Gastroesophageal sphincter (tissue), 4 donors: ENCODE measurements at regions not wholly inside any gene's neighbourhood (a gene's known extent, or its start where the extent isn't known, plus 50 kb on each side); places are given as distances from the start of the nearest gene placed in this dataset.

Experiments
- ATAC-seq: fragments of 150-250 bp; one replicate; pipeline ENCODE4 v1.9.1; 2016; ENCODE audit warnings: mild to moderate bottlenecking, moderate library complexity
- H3K27ac ChIP-seq, 4 donors: fragments of 200-600 bp; sonication (generic) in 3 of 4; 1 replicate in 3 of 4; 2 replicates in 1 of 4; pipeline ENCODE4 v1.5.1; 2016 to 2019
- H3K27me3 ChIP-seq: fragments of 200-600 bp; sonication (generic); one replicate; pipeline ENCODE4 v1.5.1; 2019
- H3K36me3 ChIP-seq, 2 donors: fragments of 200-600 bp; sonication (generic); one replicate each; pipeline ENCODE4 v1.5.1; 2019; ENCODE audit warnings: control low read depth in 1 of 2
- H3K4me1 ChIP-seq, 3 donors: fragments of 200-600 bp; sonication (generic); 1 replicate in 2 of 3; 2 replicates in 1 of 3; pipeline ENCODE4 v1.5.1; 2016 to 2019; ENCODE audit warnings: control low read depth in 2 of 3
- H3K4me3 ChIP-seq, 2 donors: fragments of 200-600 bp; sonication (generic); one replicate each; pipeline ENCODE4 v1.5.1; 2019; ENCODE audit warnings: mild to moderate bottlenecking in 1 of 2, moderate library complexity in 1 of 2
- H3K9me3 ChIP-seq, 3 donors: fragments of 200-600 bp; sonication (generic); one replicate each; pipeline ENCODE4 v1.5.1; 2017 to 2019; ENCODE audit warnings: control low read depth in 2 of 3
- CTCF ChIP-seq, 4 experiments: fragments of 200-600 bp in 2 of 4; fragments of 450-650 bp in 2 of 4; sonication (generic) in 1 of 4; IDR thresholded peaks; one replicate each; pipeline ENCODE4 v1.5.1; 2017 to 2019; ENCODE audit warnings: antibody characterized with exemption in 4 of 4, mild to moderate bottlenecking in 2 of 4, moderate library complexity in 2 of 4
- EP300 ChIP-seq: sonication (generic); formaldehyde crosslinking; IDR thresholded peaks from one replicate; pipeline ENCODE4 v1.6.1; 2017; ENCODE audit warnings: antibody characterized with exemption, mild to moderate bottlenecking
- POLR2A ChIP-seq, 2 donors: fragments of 450-650 bp; IDR thresholded peaks; one replicate each; pipeline ENCODE4 v1.6.1; 2017; ENCODE audit warnings: antibody characterized with exemption in 2 of 2, mild to moderate bottlenecking in 2 of 2, moderate library complexity in 1 of 2
- POLR2AphosphoS5 ChIP-seq: sonication (generic); formaldehyde crosslinking; IDR thresholded peaks from one replicate; pipeline ENCODE4 v1.6.1; 2017; ENCODE audit warnings: antibody characterized with exemption
- WGBS, 2 donors: methylation state at CpG; one replicate each; pipeline ENCODE4 v1.1.5; 2018; ENCODE audit warnings: low coverage in 1 of 2; 5-methylcytosine and 5-hydroxymethylcytosine counted together

- Histone ChIP-seq H3K27me3 (no peaks in the 10 kb centered on the region), H3K36me3 (no peaks in the 10 kb centered on the region), H3K27ac (no peak overlapping the region), H3K9me3 (no peaks in the 10 kb centered on the region), H3K4me1 (no peaks in the 10 kb centered on the region), H3K4me3 (no peak overlapping the region)
- no peak for TF ChIP-seq CTCF (IDR thresholded peaks at IDR 0.05)
- ATAC-seq, result no peak
These were observed 211.4 kb upstream of the SGK1 start for GRCh38 chr6:134529305-134529704.

- H3K36me3 ChIP-seq, result no peaks in the 10 kb centered on the region
- H3K27ac ChIP-seq, result no peak overlapping the region
- TF ChIP-seq POLR2AphosphoS5, result no peak
- TF ChIP-seq EP300, result no peak
- no peak for TF ChIP-seq POLR2A (IDR thresholded peaks at IDR 0.05)
- no peak for TF ChIP-seq CTCF (IDR thresholded peaks at IDR 0.05)
- no peak for ATAC-seq
- H3K4me1 ChIP-seq, result no peaks in the 10 kb centered on the region
- no peak overlapping the region for H3K4me3 ChIP-seq
- no peaks in the 10 kb centered on the region for H3K27me3 ChIP-seq
- H3K9me3 ChIP-seq, result no peaks in the 10 kb centered on the region
- 76 to 78% methylated on average over 2 to 3 of the region's 3 CpGs for WGBS, 2 donors
These were observed 209.3 kb upstream of the SGK1 start for GRCh38 chr6:134527108-134527787.

GRCh38 chr6:134525190-134525868 is 207.4 kb upstream of the SGK1 start:
- Histone ChIP-seq H3K4me3 (no peak overlapping the region), H3K36me3 (no peaks in the 10 kb centered on the region), H3K27me3 (no peaks in the 10 kb centered on the region), H3K27ac (no peak overlapping the region), H3K9me3 (no peaks in the 10 kb centered on the region), H3K4me1 (peaks cover 0 to 12% (median 0%) of the 10 kb centered on the region in 3 donors)
- TF ChIP-seq POLR2A (IDR thresholded peaks at IDR 0.05) (no peak), POLR2AphosphoS5 (no peak), EP300 (no peak), CTCF (IDR thresholded peaks at IDR 0.05) (no peak)
- no peak for ATAC-seq

- H3K27me3 ChIP-seq, result no peaks in the 10 kb centered on the region
- H3K4me3 ChIP-seq, result no peak overlapping the region
- H3K27ac ChIP-seq, result no peak overlapping the region
- no peaks in the 10 kb centered on the region for H3K9me3 ChIP-seq
- no peaks in the 10 kb centered on the region for H3K36me3 ChIP-seq
- H3K4me1 ChIP-seq, result peaks cover 0 to 19% (median 0%) of the 10 kb centered on the region in 3 donors
- no peak for ATAC-seq
- WGBS, 2 donors, result 64 to 94% methylated on average over 1 of the region's 1 CpG
- TF ChIP-seq EP300 (no peak), POLR2AphosphoS5 (no peak), POLR2A (IDR thresholded peaks at IDR 0.05) (no peak), CTCF (IDR thresholded peaks at IDR 0.05) (no peak)
These were observed 206.2 kb upstream of the SGK1 start for GRCh38 chr6:134523903-134524650.

GRCh38 chr6:134523051-134523450 is 205.1 kb upstream of the SGK1 start:
- Histone ChIP-seq H3K4me1 (peaks cover 0 to 22% (median 0%) of the 10 kb centered on the region in 3 donors), H3K27ac (no peak overlapping the region), H3K4me3 (no peak overlapping the region), H3K36me3 (no peaks in the 10 kb centered on the region), H3K9me3 (no peaks in the 10 kb centered on the region), H3K27me3 (no peaks in the 10 kb centered on the region)
- 86 to 100% methylated on average over 1 of the region's 1 CpG for WGBS, 2 donors
- no peak for TF ChIP-seq CTCF (IDR thresholded peaks at IDR 0.05)
- no peak for TF ChIP-seq POLR2A (IDR thresholded peaks at IDR 0.05)
- no peak for TF ChIP-seq EP300
- TF ChIP-seq POLR2AphosphoS5, result no peak
- no peak for ATAC-seq
